GM23248 (cell line): ENCODE measurements at regions not wholly inside any gene's neighbourhood (a gene's known extent, or its start where the extent isn't known, plus 50 kb on each side); places are given as distances from the start of the nearest gene placed in this dataset.

Experiments
- EZH2 ChIP-seq: fragments of 200-600 bp; sonication (generic); IDR thresholded peaks from 2 replicates; pipeline ENCODE4 v1.6.1; 2018; ENCODE audit warnings: antibody characterized with exemption, mild to moderate bottlenecking; ENCODE audit not compliant: insufficient read depth, poor library complexity, severe bottlenecking
- EZH2phosphoT487 ChIP-seq: fragments of 200-600 bp; sonication (generic); IDR thresholded peaks from 2 replicates; pipeline ENCODE4 v1.6.1; 2018; ENCODE audit warnings: antibody characterized with exemption, moderate library complexity, mild to moderate bottlenecking, low read depth; ENCODE audit not compliant: insufficient read depth

DNA sequence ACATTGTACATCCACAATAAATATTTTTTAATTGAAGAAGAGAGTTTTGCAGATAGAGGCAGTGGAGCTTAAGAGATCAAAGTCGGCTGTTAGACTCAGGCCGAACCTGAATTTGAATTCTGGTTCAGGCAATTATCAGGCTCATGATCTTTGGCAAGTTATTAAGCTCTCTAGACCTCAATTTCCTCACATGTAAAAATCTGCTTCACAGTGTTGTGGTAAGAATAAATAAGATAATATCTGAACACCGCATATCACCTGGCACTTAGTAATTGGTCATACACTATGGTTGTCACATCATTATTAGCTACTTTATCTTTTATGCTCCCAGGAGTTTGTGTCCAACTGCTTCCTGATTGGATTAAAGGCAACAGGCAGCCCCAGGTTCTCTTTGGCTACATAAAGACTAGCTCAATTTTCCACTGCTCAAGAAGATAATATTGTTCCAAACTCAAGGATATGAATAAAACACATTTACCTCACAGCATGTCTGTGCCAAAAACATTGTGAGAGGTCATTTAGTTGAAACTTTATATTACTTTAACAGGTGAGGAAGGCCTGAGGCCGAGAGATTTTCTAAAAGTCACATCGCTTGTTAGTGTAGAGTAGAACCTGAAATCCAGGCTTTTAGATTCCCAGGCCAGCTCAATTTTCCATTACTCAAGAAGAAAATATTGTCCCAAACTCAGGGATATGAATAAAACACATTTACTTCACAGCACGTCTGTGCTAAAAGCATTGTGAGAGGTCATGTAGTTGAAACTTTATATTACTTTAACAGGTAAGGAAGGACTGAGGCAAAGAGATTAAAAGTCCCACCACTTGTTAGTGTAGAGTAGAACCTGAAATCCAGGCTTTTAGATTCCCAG is 289.2 kb upstream of the PTGER4 start:
- TF ChIP-seq EZH2phosphoT487 (no peak), EZH2 (no peak)
